Skeletal muscle satellite cell (primary cell): ENCODE measurements at regions not wholly inside any gene's neighbourhood (a gene's known extent, or its start where the extent isn't known, plus 50 kb on each side); places are given as distances from the start of the nearest gene placed in this dataset.
"Not testable (repeated sequence)": the region's sequence is repeated elsewhere in the genome, so short reads cannot be mapped to it uniquely, and the experiment has no call there.

ENCODE experiments used
- H3K27me3 ChIP-seq: 2 replicates; pipeline ENCODE4 v1.7.0; 2013; ENCODE audit warnings: low read length; ENCODE audit not compliant: control insufficient read depth, insufficient read depth
- H3K36me3 ChIP-seq: 2 replicates; pipeline ENCODE4 v1.7.0; 2013; ENCODE audit warnings: mild to moderate bottlenecking, control low read depth, low read length; ENCODE audit not compliant: insufficient read depth
- H3K4me1 ChIP-seq: 2 replicates; pipeline ENCODE4 v1.7.0; 2013; ENCODE audit warnings: low read length; ENCODE audit not compliant: control insufficient read depth, insufficient read depth
- H3K4me2 ChIP-seq: 2 replicates; pipeline ENCODE4 v1.7.0; 2013; ENCODE audit warnings: mild to moderate bottlenecking, low read length
- H3K4me3 ChIP-seq: 2 replicates; pipeline ENCODE4 v1.7.0; 2013; ENCODE audit warnings: low read length
- H3K9ac ChIP-seq: 2 replicates; pipeline ENCODE4 v1.7.0; 2013; ENCODE audit warnings: mild to moderate bottlenecking, low read depth, low read length, moderate library complexity
- H3K9me3 ChIP-seq: replicated peaks from 2 replicates; pipeline ENCODE4 v1.7.0; 2013; ENCODE audit warnings: mild to moderate bottlenecking, control low read depth, low read length

DNA sequence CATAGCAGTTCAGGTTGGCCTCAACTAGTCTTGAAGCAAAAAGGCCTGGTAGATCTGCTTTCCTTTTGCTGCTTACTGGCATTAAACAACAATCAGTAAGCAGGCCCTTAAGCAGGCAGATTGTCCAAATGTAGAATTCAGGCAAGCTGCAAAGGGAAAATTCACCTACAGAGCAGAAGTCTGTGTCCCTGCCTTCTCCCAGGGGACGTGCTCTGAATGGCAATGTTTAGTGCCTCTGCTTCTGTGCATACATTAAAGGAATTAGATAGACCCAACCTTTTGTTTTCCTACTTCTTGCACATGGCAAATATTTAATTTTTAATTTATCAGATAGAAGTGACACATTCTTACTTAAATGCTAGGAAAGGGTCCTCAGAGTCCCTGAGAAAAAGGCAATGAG, 328.8 kb upstream of the PIK3R1 start:
- Histone ChIP-seq H3K9ac (no peak overlapping the region), H3K4me2 (no peak overlapping the region), H3K9me3 (no peaks in the 10 kb centered on the region), H3K4me1 (no peaks in the 10 kb centered on the region), H3K27me3 (no peaks in the 10 kb centered on the region), H3K36me3 (no peaks in the 10 kb centered on the region), H3K4me3 (no peak overlapping the region)

GRCh38 chr5:67880876-67881275, 334.7 kb upstream of the PIK3R1 start:
- no peaks in the 10 kb centered on the region for H3K27me3 ChIP-seq
- no peak overlapping the region for H3K4me2 ChIP-seq
- no peak overlapping the region for H3K4me3 ChIP-seq
- H3K9me3 ChIP-seq: no peaks in the 10 kb centered on the region
- H3K9ac ChIP-seq: no peak overlapping the region
- H3K36me3 ChIP-seq: no peaks in the 10 kb centered on the region
- H3K4me1 ChIP-seq: peaks cover 19% of the 10 kb centered on the region

DNA sequence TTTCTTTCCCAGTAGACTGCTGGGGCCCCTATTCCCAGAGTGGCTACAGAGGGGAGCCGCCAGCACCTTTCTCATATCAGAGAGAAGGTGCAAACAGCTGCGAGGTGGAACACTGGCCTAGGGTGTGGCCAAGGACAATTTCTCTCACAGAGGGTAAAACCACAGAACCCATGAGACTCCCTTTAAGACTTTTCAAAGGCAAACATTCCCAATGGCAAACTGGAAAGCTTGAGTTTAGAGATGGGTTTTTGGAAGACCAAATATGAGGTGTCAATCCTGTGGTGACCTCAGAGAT, 335.1 kb upstream of the PIK3R1 start:
- no peaks in the 10 kb centered on the region for H3K9me3 ChIP-seq
- H3K9ac ChIP-seq: no peak overlapping the region
- no peak overlapping the region for H3K4me2 ChIP-seq
- no peak overlapping the region for H3K4me3 ChIP-seq
- no peaks in the 10 kb centered on the region for H3K27me3 ChIP-seq
- peaks cover 19% of the 10 kb centered on the region for H3K4me1 ChIP-seq
- H3K36me3 ChIP-seq: no peaks in the 10 kb centered on the region

GRCh38 chr5:67879620-67880510, 335.7 kb upstream of the PIK3R1 start:
- no peaks in the 10 kb centered on the region for H3K27me3 ChIP-seq
- H3K4me1 ChIP-seq: peaks cover 19% of the 10 kb centered on the region
- no peaks in the 10 kb centered on the region for H3K9me3 ChIP-seq
- no peak overlapping the region for H3K4me2 ChIP-seq
- no peaks in the 10 kb centered on the region for H3K36me3 ChIP-seq
- no peak overlapping the region for H3K4me3 ChIP-seq
- H3K9ac ChIP-seq: no peak overlapping the region

DNA sequence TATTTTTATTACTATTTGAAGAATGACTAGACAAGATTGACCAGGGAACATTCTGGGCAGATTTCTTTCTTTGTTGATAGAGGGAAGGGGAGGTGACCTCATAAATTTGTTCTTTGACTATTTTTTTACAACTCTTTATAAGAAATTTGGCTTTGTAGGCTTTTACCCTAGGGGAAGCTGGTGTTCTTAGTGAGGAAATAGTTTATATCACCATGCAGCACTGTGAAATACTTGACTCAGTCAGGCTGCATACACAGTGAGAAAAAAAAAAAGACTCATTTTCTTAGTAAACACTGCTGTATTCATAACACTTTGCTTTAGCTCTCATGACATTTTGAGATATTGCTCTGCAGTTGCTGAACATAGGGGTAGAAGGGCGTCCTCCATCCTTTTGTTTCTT, 336.6 kb upstream of the PIK3R1 start:
- no peaks in the 10 kb centered on the region for H3K27me3 ChIP-seq

DNA sequence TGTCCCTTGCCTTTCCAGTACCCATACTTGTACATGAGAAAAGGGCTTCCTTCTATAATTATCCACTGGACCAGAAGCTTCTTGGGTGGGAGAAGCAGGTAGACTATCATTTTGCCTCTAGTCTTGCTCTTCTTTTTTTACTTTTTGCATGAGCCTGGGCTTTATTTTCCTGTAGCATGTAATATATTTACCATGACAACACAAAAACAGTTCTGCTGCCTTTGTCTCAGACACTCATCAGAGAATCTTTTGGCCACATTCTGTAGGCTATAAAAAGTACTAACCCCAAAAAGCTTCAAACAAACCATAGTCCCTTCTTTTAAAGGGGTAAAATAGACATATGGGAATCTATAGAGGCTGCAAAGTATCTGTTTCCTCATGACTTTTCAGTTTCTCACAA, 339.2 kb upstream of the PIK3R1 start:
- no peak overlapping the region for H3K4me3 ChIP-seq
- H3K36me3 ChIP-seq: no peaks in the 10 kb centered on the region
- H3K27me3 ChIP-seq: no peaks in the 10 kb centered on the region
- H3K9ac ChIP-seq: no peak overlapping the region
- no peak overlapping the region for H3K4me2 ChIP-seq
- no peaks in the 10 kb centered on the region for H3K9me3 ChIP-seq
- peaks cover 19% of the 10 kb centered on the region for H3K4me1 ChIP-seq

More for the DNA sequence above, 336.6 kb upstream of the PIK3R1 start:
- H3K36me3 ChIP-seq: no peaks in the 10 kb centered on the region
- peaks cover 19% of the 10 kb centered on the region for H3K4me1 ChIP-seq
- H3K4me2 ChIP-seq: no peak overlapping the region
- H3K4me3 ChIP-seq: no peak overlapping the region
- peak overlapping the region; percentile 14 for H3K9ac ChIP-seq
- H3K9me3 ChIP-seq: no peaks in the 10 kb centered on the region

DNA sequence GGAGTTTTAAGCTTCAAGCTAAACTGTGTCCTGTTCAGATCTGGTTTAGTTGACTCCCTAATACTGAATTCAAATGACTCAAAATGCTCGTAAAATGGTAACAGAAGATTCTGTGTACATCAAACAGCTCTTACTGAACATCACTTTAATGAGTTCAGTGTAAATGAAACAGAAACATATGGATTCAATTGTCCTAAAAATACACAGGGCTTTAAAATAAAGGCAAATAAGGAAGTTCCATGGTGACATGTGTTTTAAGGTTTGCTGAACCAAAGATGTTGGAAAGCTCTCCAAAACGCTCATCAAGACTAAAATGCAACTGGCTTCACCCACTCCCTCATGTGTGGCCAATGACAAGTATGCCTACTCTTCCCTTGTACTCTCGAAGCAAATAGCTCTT, 340.0 kb upstream of the PIK3R1 start:
- Histone ChIP-seq H3K9me3 (no peaks in the 10 kb centered on the region), H3K36me3 (no peaks in the 10 kb centered on the region), H3K4me1 (peaks cover 19% of the 10 kb centered on the region), H3K4me3 (no peak overlapping the region), H3K27me3 (no peaks in the 10 kb centered on the region), H3K4me2 (no peak overlapping the region), H3K9ac (no peak overlapping the region)

GRCh38 chr5:67873935-67874334, 341.6 kb upstream of the PIK3R1 start:
- Histone ChIP-seq H3K4me2 (no peak overlapping the region), H3K27me3 (no peaks in the 10 kb centered on the region), H3K9ac (no peak overlapping the region), H3K9me3 (no peaks in the 10 kb centered on the region), H3K4me3 (no peak overlapping the region), H3K36me3 (no peaks in the 10 kb centered on the region), H3K4me1 (peaks cover 6% of the 10 kb centered on the region)

DNA sequence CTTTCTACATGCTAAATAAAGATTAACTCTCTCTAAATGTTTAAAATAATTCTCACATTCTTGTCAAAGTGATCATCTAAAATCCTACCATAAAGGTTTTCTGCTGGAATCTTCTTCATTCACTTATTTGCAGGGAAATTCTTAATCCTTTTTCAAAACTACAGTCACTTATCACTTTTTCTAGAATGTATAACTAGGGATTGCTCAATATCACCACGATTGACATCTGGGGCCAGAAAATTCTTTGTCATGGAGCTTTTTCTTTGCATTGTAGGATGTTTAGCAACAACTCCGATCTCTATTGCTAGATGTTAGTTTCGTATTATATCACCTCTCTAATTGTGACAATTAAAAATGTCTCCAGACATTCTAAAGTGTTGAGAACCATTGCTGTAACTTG, 344.9 kb upstream of the PIK3R1 start:
- Histone ChIP-seq H3K9me3 (no peaks in the 10 kb centered on the region), H3K36me3 (no peaks in the 10 kb centered on the region), H3K4me3 (no peak overlapping the region), H3K9ac (no peak overlapping the region), H3K4me1 (no peaks in the 10 kb centered on the region), H3K27me3 (no peaks in the 10 kb centered on the region), H3K4me2 (no peak overlapping the region)

DNA sequence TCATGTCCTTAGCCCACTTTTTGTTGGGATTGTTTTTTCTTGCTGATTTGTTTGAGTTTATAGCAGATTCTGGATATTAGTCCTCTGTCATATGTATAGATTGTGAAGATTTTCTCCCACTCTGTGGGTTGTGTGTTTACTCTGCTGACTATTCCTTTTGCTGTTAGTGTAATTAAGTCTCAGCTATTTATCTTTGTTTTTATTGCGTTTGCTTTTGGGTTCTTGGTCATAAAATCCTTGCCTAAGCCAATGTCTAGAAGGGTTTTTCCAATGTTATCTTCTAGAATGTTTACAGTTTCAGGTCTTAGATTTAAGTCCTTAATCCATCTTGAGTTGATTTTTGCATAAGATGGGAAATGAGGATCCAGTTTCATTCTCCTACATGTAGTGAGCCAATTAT, 351.2 kb upstream of the PIK3R1 start:
- H3K4me3 ChIP-seq, H3K27me3 ChIP-seq, H3K4me1 ChIP-seq, H3K4me2 ChIP-seq, H3K9ac ChIP-seq, H3K9me3 ChIP-seq, H3K36me3 ChIP-seq: not testable (repeated sequence)

DNA sequence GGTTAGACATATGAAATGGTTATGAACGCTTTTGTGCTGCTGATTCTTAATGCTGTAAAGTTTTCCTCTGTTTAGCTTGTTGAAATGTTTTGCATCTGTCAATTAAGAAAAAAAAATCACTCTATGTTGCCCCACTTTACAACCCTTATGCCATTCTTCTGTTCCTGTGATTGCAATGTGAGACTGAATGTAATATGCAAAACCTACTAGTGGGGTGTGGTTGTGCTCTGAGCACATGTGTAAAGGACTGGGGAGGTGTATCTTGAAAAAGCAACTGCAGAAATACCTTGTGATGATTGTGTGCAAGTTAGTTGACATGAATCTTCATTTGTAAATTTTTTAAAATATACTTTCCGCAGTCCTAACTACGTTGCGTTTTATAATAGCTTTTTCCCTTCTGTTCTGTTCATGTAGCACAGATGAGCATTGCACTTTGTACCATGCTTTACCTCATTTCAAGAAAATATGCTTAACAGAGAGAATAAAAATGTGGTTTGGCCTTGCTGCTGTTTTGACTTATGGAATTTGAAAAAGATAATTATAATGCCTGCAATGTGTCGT, 357.0 kb upstream of the PIK3R1 start:
- no peaks in the 10 kb centered on the region for H3K4me1 ChIP-seq
- no peak overlapping the region for H3K9ac ChIP-seq

DNA sequence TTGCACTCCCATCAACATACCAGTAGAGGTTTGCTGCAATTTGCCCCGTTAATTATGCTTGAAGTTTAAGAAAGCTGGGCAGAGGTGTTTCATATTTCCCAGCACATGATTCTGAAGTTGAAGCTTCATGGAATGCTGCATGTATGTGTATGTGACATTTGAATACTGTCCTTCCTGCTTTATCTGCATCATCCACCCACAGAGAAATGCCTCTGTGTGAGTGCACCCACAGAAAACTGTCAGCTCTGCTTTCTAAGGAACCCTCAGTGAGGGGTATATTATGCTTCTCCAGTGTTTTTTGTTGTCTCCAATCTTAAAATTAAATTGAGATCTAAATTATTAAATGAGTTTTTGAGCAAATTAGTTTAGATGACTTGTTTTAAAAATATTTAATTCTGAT, 358.1 kb upstream of the PIK3R1 start:
- H3K4me1 ChIP-seq: no peaks in the 10 kb centered on the region
- H3K4me3 ChIP-seq: no peak overlapping the region
- no peaks in the 10 kb centered on the region for H3K9me3 ChIP-seq
- H3K27me3 ChIP-seq: no peaks in the 10 kb centered on the region
- no peak overlapping the region for H3K9ac ChIP-seq
- no peaks in the 10 kb centered on the region for H3K36me3 ChIP-seq
- no peak overlapping the region for H3K4me2 ChIP-seq

More for the DNA sequence above, 357.0 kb upstream of the PIK3R1 start:
- no peaks in the 10 kb centered on the region for H3K36me3 ChIP-seq
- H3K4me2 ChIP-seq: no peak overlapping the region
- no peak overlapping the region for H3K4me3 ChIP-seq
- H3K9me3 ChIP-seq: no peaks in the 10 kb centered on the region
- H3K27me3 ChIP-seq: no peaks in the 10 kb centered on the region
